GM19238 (cell line): ENCODE measurements at regions not wholly inside any gene's neighbourhood (a gene's known extent, or its start where the extent isn't known, plus 50 kb on each side); places are given as distances from the start of the nearest gene placed in this dataset.
"Not testable (repeated sequence)": the region's sequence is repeated elsewhere in the genome, so short reads cannot be mapped to it uniquely, and the experiment has no call there.

Experiments used
- DNase-seq: peaks from one replicate; pipeline ENCODE4 v3.0.0; 2011; ENCODE audit warnings: low spot score; ENCODE audit not compliant: insufficient read length

DNA sequence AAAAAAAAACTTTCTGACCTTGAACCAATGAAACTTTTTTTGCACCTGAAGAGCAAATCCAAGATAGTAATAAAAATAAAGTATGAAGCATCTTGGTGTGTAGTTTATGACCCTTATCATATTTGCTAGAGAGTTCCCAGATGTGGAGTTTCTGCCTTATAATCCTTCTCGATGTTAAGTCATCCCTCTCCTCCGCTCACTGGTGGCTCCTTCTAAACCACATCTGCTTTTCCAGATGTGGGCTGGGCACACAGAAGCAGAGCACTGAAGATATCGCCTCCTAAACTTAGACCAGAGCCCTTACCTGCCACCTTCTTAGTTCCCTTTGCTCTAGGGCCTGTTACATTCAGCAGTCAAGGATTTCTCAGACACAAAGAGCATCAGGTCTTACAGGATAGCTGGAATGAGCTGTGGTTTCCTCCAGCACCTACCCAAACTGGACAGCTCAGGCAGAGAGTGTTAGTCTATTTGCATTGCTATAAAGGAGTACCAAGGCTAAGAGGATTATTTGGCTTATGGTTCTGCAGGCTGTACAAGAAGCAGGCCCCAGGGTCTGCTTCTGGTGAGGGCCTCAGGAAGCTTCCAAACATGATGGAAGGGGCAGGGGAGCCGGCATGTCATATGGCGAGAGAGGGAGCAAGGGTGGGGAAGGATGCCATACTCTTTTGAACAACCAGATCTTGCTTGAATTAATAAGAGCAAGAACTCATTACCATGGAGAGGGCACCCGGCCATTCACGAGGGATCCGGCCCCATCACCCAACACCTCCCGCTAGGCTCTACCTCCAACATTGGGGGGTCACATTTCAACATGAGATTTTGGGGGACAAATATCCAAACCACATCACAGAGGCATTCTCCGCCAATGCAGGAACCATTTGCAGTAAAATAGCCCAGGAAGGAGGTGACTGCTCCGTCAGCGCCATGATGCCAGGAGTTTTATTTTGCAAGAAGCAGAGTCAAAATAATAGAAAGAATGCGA, 75.6 kb upstream of the HELT start:
- DNase-seq: no peak

DNA sequence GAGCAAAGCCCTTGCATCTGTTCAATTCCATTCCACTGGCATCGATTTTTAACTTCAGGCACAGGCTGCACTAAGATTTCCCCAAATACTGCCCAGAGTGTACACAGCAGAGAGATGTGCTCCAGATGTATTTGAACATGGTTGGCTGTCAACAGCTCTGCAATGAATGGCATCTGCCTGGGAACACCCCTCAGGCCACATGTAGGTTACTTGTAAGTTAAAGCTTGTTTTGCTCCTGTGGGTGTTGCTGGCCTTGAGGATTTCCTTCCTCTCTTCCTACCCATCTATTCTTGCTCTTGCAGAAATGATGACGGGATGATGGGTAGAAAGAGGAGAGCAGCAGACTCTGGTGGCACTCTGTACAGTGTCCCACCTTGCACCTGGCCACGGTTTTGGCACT, 69.3 kb upstream of the HELT start:
- no peak for DNase-seq

DNA sequence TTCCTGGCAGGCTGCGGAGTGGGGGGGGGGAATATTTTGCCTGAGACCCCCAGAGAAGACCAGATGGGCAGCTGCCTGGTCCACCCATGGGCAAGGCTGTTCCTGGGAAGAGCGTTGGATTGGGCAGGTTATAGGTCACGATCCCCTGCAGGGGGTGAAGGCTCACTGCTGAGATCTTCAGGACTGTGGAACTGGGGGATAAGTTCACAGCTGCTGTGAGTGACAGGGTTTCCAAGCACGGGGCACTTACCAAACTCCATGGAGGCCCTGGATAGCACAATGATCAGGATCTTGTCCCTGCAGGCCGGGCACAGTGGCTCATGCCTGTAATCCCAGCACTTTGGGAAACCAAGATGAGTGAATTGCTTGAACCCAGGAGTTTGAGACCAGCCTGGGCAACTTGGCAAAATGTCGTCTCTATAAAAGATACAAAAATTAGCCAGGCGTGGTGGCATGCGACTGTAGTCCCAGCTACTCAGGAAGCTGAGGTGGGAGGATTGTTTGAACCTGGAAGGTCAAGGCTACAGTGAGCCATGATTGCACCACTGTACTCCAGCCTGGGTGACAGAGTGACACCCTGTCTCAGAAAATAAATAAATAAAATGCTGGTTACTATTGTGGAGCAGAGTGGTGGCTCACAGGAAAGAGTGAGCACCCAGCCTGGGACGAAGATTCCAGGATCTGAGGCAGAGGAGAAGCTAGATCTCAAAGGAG, 68.0 kb upstream of the HELT start:
- DNase-seq: no peak

DNA sequence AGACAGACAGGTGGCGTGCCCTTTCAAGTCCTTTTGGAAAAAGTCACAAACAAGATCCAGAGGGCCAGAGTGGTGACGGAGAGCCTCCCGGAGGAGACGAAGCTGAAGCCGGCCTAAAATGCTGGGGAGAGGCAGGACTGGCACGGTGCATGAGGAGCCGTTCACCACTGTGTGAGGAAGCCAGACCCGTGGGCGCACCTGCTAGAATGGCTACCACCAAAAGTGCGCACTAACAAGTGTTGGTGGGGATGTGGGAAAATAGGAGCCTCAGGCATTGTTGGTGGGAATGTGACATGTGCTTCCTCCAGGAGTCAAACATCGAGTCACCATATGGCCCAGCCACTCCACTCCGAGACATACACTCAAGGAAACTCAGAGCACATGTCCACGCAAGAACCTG, 67.4 kb upstream of the HELT start:
- DNase-seq: no peak

DNA sequence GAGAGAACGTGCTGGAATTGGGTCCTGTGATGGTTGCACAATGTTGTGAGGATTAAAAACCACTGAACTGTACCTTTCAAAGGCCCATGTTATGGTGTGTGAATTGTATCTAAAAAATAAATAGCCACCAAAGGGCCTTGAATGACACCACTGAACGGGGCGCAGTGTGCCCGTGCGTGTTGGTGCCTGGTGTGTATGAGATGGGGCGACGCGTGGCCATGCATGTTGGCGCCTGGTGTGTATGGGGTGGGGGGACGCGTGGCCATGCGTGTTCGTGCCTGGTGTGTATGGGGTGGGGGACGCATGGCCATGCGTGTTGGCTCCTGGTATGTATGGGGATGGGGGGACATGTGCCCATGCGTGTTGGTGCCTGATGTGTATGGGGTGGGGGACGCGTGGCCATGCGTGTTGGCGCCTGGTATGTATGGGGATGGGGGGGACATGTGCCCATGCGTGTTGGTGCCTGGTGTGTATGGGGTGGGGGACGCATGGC, 66.6 kb upstream of the HELT start:
- DNase-seq: no peak

DNA sequence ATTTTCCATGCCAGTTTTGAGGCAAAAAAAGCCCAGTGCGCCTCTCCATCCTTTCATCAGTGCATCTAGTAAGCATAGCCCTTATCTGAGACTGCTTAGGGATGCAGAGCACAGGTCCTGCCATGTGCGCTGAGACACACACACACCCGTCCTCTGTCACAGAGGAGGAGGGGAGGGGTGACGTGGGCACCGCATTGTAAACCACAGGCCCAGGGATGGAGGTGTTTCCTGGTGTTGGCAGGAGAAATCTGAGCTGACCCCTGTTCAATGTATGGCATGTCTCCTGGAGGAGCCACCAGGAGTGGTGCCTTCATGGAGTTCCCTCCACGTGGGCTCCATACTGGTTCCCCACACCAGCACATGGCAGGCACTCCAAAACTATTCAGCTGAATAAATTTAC, 65.8 kb upstream of the HELT start:
- DNase-seq: no peak

DNA sequence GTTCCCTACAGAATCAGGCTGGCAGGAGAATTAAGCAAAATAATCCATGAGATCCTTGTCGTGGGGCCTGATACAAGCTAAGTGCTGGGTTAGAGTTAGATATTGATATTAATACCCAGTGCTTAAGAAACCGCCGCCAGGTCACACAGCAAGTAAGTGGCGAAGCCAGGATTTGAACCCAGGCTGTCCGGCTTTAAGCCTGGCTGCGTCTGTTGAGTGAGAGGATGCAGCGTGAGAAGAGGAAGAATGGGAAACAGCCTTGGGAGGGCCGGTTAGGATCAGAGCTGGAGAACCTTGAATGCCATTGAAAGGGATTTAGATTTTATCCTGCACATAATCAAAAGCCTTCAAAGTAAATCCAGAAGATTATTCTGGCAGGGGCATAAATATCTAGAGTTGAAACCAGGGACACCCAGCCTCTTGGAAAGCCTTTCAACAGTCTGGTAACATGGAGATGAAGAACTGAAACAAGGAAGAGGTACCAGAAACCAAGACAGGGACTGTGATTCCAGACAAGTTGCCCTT, 64.8 kb upstream of the HELT start:
- DNase-seq: no peak

DNA sequence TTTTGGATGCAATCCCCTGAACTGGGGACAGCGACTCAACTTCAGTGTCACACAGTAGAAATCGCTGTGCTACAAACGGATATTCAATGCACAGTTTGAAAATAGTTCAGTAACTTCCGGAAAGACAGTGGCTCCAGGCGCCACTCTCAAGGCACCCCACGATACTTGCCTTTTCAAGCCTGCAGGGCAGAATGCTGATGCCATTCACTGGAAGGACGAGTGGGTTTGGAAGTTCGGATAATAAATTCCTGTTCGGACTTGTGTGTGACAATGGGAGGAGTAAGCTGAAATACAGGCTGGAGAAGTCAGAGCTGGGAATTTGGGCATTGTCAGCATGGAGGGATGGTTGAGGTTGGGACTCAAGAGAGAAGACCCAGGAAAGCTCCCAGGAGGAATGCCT, 64.3 kb upstream of the HELT start:
- DNase-seq: no peak

DNA sequence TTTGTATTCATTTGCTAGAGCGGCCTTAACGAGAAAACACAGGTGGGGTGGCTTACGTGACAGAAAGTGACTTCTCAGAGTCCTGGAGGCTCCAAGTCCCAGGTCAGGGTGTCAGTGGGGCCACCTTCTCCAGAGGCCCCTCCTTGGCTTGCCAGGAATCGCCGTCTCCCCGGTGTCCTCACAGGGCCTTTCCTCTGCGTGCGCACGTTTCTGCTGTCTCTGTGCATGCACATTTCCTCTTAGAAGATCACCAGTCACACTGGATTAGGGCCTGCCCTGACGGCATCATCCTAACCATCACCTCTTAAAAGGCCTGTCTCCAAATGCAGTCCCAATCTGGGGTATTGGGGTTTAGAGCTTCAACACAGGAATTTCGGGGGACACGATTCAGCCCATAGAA, 63.8 kb upstream of the HELT start:
- no peak for DNase-seq

DNA sequence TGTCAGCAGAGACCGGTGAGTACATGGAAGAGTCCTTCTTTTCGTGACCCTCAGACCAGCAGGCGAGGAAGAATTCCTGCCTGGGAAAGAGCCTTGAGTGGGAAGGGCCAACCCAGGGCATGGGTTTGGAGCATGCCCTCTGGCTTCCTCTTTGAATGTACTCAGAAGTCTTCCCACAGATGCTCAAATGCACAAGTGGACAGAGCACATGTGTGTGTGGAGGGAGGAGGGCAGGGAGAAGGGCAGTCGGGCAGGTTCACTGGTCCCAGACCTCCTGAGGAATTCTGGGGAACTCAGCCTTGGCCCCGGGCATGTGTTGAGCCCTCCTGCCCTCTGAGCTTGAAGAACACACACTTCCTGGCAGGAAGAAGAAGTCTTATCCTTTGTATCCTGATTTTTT, 63.2 kb upstream of the HELT start:
- no peak for DNase-seq

DNA sequence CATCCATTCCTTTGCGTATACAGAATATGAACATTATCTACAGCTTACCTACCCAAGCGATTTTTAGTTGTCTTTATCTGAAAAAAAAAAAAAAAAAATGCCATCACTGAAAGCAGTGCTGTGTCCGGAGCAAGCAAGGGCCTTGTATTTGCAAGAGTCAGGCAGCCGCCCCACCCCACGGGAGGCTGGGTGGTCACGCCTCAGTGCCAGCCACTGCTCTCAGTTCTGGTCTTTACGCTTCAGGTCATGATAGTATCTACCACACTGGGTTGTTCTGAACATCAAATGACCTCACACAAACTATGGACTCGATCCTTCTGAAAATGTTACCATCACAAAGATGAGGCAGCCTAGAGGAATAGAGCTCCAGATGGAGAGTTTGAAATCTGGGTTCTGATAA, 62.7 kb upstream of the HELT start:
- peak; percentile 42 for DNase-seq

DNA sequence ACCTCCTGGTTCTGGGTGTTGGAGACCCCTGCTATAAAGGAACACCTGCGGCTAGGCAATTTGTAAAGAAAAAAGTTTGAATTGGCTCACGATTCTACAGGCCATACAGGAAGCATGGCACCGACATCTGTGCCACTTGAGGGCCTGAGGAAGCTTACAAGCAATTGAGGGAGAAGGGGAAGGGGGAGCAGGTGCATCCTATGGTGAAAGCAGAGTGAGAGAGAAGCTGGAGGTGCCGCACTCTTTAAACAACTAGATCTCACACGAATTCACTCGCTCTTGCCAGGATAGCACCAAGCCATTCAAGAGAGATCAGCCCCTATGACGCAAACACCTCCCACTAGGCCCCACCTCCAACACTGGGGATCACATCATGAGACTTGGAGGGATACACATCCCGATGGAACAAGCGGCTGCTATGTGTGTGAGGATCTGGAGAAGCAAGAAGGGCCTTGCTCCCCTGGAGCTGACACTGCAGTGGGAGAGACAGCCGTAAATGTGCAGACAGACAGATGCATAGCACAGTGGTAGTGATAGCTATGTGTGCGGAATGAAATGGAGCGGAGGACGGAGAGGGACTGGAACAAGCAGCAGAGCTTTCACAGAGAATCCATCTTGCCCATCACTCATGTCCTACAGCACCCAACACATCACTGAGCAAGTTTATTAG, 60.7 kb upstream of the HELT start:
- no peak for DNase-seq

DNA sequence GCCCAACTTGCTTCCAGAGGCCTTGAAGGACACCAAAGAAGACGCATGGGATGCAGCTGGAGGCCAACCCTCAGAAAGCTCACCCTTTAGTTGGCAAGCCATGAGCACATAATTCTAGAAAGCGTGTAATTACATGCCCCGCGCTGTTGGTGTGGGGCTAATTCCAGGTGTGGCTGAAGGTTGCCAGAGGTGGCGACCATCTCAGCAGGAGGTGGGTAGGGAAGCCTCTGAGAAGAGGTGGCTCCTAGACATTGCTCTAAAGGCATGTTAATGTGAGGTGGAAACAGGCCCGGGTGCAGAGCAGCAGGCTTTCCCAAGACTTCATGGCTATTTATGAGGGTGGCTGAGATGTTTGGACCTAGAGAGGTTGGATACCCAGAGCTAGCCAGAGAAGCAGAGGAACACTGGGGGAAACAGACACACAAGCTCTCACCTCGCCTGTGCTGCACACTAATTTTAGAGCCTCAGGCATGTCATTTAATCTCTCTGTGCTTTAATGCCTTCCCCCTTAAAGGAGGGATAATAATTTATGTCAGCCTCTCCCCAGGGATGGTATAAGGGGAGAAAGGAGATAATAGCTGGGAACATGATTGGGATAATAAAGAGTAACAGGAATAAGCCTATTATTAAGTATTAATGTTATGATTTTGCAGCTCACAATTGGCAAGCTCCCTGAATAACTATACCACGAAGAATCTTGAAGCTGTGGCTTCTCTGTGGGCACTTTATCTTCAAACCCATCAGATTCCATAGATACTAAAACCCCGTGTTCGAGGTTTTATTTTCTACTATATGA, 60.0 kb upstream of the HELT start:
- no peak for DNase-seq

DNA sequence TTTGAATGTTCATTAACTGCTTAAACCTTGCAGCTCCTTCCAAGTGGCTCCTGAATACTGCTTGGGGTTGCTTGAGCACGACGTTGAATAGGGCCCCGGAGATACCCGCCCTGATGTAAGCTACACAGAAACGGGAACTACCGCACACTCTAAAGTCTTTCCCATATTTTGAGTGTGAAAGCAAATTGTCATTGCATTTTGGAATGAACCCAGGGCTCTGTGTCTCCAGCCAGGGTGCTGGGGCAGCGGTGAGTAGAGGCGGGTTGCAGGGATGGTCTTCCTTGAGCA, 59.4 kb upstream of the HELT start:
- no peak for DNase-seq

DNA sequence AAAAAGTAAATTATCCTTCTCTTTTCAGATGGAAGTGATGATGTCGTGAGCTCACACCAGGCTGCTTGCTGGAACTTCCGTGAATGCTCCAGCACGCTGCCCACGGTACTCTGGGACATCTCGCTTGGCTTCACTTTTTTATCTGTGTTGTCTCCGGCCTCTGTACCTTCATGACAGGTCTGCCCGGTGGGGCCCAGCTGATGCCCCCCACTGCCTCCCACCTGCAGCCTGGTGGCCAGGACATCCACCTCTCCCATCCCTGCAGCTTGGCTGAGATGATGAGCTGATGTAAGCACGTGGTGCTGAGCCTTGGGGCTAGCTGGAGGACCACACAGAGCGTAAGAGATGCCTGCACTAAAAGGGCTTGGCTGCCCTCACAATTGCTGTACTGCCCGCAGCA, 59.0 kb upstream of the HELT start:
- no peak for DNase-seq

DNA sequence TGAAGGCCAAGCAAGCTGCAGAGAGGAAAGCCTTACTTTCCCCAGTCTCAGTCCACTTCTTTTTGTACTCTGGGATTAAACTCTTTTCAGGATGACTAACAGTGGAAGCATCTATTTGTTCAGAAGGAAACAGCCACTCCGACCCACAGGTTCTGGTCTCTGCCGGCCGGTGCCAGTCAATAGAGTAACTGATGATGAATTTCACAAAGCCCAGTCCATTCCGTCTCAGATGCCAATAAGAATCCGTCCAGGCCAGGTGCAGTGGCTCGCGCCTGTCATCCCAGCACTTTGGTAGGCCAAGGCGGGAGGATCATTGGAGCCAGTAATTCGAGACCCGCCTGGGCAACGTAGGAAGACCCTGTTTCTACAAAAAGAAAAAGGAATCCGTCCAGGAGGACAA, 58.5 kb upstream of the HELT start:
- no peak for DNase-seq

DNA sequence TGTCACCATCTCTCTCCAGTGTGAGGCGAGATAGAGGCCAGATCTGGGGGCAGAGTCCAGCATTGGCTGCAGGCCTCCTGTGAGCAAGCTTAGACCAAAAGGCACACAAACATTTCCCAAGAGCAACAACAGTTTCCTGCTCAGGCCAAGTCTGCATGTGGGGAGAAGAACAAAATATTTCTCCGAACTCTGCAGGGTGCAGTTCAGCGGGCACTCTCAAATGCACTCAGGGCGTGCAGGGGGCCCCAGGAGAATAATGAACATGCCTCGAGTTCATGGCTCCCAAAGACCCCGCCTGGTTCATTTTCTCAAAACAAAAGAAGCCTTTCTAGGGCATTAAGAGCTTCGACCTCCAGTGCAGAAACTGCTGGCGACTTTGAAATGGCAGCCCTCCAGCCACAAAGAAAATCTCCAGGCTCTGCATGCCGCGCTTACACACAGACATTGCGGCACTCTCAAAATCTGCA, 57.8 kb upstream of the HELT start:
- DNase-seq: no peak

DNA sequence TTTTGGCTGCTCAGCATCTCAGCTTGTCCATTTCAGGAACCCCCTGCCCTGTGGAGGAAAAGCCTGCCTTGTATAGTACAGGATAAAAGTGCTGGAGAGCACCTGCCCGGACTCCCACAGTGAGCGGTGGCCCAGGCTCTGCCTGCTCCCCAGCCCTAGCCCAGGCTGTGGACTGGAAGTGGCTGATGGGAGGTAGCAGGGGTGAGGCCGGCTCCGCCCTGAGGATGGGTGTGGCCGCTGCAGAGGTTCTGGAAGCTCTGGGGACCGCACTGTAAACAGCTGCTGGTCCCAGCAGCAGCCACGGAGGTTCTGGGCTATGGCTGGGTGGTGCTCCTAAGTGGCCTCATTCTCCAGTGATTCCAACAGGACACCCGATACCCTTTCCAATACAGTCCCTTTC, 56.6 kb upstream of the HELT start:
- no peak for DNase-seq

DNA sequence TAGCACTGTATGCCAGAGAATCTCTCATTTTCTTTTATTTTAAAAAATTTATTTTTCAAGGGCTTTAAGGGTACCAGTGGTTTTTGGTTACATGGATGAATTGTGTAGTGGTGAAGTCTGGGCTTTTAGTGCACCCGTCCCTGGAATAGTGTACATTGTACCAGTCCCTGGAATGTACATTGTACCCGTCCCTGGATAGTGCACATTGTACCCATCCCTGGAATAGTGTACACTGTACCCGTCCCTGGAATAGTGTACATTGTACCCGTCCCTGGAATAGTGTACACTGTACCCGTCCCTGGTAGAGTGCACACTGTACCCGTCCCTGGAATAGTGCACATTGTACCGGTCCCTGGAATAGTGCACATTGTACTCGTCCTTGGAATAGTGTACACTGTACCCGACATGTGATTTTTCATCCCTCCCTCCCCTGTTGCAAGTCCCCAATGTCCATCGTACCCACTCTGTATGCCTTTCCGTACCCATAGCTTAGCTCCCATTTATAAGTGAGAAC, 56.1 kb upstream of the HELT start:
- DNase-seq: no peak

DNA sequence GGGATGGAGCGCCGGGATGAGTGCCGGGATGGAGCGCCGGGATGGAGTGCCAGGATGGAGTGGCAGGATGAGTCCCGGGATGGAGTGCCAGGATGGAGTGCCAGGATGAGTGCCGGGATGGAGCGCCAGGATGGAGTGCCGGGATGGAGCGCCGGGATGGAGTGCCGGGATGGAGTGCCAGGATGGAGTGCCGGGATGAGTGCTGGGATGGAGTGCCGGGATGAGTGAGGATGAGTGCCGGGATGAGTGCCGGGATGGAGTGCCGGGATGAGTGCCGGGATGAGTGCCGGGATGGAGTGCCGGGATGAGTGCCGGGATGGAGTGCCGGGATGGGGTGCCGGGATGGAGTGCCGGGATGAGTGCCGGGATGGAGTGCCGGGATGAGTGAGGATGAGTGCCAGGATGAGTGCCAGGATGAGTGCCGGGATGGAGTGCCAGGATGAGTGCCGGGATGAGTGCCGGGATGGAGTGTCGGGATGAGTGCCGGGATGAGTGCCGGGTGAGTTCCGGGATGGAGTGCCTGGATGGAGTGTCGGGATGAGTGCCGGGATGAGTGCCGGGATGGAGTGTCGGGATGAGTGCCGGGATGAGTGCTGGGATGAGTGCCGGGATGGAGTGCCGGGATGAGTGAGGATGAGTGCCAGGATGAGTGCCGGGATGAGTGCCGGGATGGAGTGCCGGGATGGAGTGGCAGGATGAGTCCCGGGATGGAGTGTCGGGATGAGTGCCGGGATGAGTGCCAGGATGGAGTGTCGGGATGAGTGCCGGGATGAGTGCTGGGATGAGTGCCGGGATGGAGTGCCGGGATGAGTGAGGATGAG, 52.9 kb upstream of the HELT start:
- not testable (repeated sequence) for DNase-seq
